ENCODE measurements at regions not wholly inside any gene's neighbourhood (a gene's known extent, or its start where the extent isn't known, plus 50 kb on each side); places are given as distances from the start of the nearest gene placed in this dataset.
"Not testable (repeated sequence)": the region's sequence is repeated elsewhere in the genome, so short reads cannot be mapped to it uniquely, and the experiment has no call there.

DNA sequence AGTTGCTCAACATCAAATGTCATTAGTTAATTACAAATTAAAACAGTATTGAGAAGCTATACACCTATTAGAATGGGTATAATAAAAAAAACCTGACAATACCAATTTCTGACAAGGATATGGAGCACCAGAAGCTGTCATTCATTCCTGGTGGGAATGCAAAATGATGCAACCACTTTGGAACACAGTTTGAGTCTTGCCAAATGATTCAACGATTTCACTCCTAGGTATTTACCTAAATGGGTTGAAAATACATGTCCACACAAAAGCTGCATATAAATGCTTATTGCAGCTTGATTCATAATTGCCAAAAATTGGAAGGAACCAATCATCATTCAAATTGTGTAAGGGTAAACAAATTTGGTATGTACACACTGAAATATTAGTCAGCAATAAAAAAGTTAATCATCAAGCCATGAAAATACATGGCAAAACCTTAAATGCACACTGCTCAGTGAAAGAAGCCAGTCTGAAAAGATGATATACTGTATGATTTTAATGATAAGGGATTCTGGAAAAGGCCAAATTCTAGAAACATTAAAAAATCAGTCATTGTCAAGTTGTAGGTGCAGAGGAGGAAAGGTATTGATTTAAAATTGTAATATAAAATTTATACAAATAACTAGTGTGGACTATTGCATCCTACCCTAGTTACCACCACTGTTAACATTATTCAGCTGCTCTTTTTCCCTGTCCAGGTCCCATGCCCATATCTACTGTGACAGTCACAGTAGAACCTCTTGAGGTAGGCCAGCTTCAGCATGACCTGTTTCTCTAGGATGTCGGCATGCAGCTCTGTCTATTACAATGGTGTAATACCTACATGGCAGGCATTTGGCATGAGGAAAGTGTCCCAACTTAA lies 356.4 kb upstream of the SPATA31A3 start:
- TF ChIP-seq, protein P1, sequence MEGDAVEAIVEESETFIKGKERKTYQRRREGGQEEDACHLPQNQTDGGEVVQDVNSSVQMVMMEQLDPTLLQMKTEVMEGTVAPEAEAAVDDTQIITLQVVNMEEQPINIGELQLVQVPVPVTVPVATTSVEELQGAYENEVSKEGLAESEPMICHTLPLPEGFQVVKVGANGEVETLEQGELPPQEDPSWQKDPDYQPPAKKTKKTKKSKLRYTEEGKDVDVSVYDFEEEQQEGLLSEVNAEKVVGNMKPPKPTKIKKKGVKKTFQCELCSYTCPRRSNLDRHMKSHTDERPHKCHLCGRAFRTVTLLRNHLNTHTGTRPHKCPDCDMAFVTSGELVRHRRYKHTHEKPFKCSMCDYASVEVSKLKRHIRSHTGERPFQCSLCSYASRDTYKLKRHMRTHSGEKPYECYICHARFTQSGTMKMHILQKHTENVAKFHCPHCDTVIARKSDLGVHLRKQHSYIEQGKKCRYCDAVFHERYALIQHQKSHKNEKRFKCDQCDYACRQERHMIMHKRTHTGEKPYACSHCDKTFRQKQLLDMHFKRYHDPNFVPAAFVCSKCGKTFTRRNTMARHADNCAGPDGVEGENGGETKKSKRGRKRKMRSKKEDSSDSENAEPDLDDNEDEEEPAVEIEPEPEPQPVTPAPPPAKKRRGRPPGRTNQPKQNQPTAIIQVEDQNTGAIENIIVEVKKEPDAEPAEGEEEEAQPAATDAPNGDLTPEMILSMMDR (conservative IDR thresholded peaks at IDR 0.05 in 1 of 2, IDR thresholded peaks at IDR 0.05 in 1 of 2; ENCODE audit: low read depth in 1 of 2, low read length in 2 of 2): not testable (repeated sequence)
- TF ChIP-seq EZH2 (IDR thresholded peaks at IDR 0.05; ENCODE audit: low read length, missing control alignments): not testable (repeated sequence)

All from fibroblast of lung (primary cell).